ENCODE measurements at regions not wholly inside any gene's neighbourhood (a gene's known extent, or its start where the extent isn't known, plus 50 kb on each side); places are given as distances from the start of the nearest gene placed in this dataset.

DNA sequence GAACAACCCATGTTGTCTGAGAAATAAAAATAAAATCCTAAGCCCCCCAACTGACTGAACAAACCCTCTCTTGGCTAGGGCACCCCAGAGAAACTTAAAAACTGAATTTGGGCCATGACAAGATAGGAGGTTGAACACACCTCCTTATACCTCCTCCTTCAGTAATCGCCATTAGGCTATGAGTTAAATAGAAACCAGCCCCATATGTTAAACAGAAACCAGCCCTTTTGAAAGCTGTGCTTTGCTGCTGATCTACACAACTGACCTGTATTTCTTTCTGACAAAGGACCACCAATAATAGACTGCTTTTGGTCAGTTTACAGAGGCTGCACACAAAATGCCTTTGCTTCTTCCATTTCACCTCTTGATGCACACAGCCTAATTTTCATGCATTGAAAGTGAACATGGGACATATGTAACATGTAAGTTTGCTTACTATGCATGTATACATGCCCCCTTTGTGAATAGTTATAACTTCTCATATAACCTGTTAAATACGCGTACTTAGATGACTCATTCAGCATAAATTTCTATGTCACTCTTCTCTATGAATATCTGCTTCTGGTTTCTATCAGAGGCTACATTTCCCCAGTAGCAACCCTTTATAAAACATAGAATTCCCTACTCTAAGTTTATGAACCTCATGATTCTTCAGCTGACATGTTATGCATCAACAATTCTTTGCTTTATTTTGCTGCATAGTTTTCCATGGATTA, 462.9 kb downstream of the COL12A1 start:
- DNase-seq (ENCODE audit: low spot score): no peak
- no peaks in the 10 kb centered on the region for H3K9me3 Mint-ChIP-seq (ENCODE audit: unreplicated experiment)
- H3K27me3 Mint-ChIP-seq (ENCODE audit: unreplicated experiment): no peaks in the 10 kb centered on the region
- no peak overlapping the region for H3K4me3 Mint-ChIP-seq (ENCODE audit: unreplicated experiment)
- TF ChIP-seq, protein P1, sequence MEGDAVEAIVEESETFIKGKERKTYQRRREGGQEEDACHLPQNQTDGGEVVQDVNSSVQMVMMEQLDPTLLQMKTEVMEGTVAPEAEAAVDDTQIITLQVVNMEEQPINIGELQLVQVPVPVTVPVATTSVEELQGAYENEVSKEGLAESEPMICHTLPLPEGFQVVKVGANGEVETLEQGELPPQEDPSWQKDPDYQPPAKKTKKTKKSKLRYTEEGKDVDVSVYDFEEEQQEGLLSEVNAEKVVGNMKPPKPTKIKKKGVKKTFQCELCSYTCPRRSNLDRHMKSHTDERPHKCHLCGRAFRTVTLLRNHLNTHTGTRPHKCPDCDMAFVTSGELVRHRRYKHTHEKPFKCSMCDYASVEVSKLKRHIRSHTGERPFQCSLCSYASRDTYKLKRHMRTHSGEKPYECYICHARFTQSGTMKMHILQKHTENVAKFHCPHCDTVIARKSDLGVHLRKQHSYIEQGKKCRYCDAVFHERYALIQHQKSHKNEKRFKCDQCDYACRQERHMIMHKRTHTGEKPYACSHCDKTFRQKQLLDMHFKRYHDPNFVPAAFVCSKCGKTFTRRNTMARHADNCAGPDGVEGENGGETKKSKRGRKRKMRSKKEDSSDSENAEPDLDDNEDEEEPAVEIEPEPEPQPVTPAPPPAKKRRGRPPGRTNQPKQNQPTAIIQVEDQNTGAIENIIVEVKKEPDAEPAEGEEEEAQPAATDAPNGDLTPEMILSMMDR (IDR thresholded peaks at IDR 0.05; ENCODE audit: unreplicated experiment): no peak
- no peaks in the 10 kb centered on the region for H3K36me3 Mint-ChIP-seq (ENCODE audit: low read depth, unreplicated experiment)
- H3K4me1 Mint-ChIP-seq (ENCODE audit: unreplicated experiment): no peaks in the 10 kb centered on the region
- H3K27ac Mint-ChIP-seq (ENCODE audit: unreplicated experiment): no peak overlapping the region

DNA sequence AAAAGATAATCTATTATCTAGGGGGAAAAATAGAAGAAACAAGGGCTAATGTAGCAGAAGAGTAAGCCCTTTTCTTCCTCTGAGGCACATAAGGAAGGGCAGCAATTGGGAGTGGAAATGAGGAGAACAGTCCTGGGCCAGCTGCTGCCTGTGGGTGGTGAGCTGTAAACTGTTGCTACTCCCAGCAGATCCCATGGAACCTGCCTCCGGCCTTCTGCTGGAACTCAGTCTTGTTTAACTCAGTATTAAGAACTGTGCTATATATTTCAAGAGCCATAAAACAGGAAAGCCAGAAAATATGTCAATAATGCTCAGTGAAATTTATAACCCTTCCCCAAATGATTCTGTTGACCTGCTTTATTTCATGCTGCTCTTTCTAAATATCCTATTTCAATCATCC, 464.2 kb downstream of the COL12A1 start:
- DNase-seq (ENCODE audit: low spot score): no peak
- no peaks in the 10 kb centered on the region for H3K4me1 Mint-ChIP-seq (ENCODE audit: unreplicated experiment)
- no peaks in the 10 kb centered on the region for H3K36me3 Mint-ChIP-seq (ENCODE audit: low read depth, unreplicated experiment)
- H3K27ac Mint-ChIP-seq (ENCODE audit: unreplicated experiment): no peak overlapping the region
- TF ChIP-seq, protein P1 (IDR thresholded peaks at IDR 0.05; ENCODE audit: unreplicated experiment): no peak
- no peak overlapping the region for H3K4me3 Mint-ChIP-seq (ENCODE audit: unreplicated experiment)
- H3K27me3 Mint-ChIP-seq (ENCODE audit: unreplicated experiment): no peaks in the 10 kb centered on the region
- no peaks in the 10 kb centered on the region for H3K9me3 Mint-ChIP-seq (ENCODE audit: unreplicated experiment)

DNA sequence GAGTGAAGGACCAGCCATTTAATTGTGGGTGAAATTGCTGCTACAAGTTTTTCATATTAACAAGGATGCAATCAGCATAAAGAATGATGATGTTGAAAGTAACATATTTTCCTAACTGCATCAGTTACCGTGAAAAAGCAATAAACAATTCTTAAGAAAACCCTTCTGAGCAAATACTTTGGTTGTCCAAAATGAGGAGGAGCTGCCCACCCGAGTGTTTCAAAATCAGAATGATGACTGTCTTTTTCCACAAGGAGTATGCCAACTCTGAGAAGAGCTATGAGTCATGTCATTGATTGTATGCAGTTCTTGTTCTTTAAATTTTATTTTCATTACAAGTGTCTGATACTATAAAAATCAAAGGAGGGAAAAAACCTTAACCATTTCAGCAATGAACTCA, 470.5 kb downstream of the COL12A1 start:
- H3K36me3 Mint-ChIP-seq (ENCODE audit: low read depth, unreplicated experiment): no peaks in the 10 kb centered on the region
- TF ChIP-seq, protein P1 (IDR thresholded peaks at IDR 0.05; ENCODE audit: unreplicated experiment): no peak
- DNase-seq (ENCODE audit: low spot score): no peak
- no peaks in the 10 kb centered on the region for H3K4me1 Mint-ChIP-seq (ENCODE audit: unreplicated experiment)
- no peak overlapping the region for H3K4me3 Mint-ChIP-seq (ENCODE audit: unreplicated experiment)
- no peaks in the 10 kb centered on the region for H3K27me3 Mint-ChIP-seq (ENCODE audit: unreplicated experiment)
- no peaks in the 10 kb centered on the region for H3K9me3 Mint-ChIP-seq (ENCODE audit: unreplicated experiment)
- no peak overlapping the region for H3K27ac Mint-ChIP-seq (ENCODE audit: unreplicated experiment)

DNA sequence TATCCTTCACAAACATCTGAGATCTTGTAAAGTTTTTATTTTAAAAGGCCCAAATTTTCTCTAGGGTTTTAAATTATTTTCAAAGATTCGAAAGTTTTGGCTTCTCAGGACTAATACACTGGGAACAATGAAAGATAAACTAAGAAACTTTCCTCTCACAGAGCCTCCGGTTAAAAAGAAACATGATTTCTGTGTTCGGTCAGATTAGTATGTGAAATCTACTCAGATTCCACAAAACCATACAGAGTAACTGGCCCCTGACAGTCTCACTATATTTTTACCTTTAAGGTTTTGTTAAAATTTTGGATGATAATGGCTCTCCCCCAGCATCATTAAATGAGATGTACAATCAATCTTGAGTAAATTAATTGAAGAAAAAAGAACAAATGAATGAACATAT, 471.0 kb downstream of the COL12A1 start:
- H3K27me3 Mint-ChIP-seq (ENCODE audit: unreplicated experiment): no peaks in the 10 kb centered on the region
- no peaks in the 10 kb centered on the region for H3K36me3 Mint-ChIP-seq (ENCODE audit: low read depth, unreplicated experiment)
- H3K9me3 Mint-ChIP-seq (ENCODE audit: unreplicated experiment): no peaks in the 10 kb centered on the region
- no peak overlapping the region for H3K4me3 Mint-ChIP-seq (ENCODE audit: unreplicated experiment)
- DNase-seq (ENCODE audit: low spot score): no peak
- no peaks in the 10 kb centered on the region for H3K4me1 Mint-ChIP-seq (ENCODE audit: unreplicated experiment)
- H3K27ac Mint-ChIP-seq (ENCODE audit: unreplicated experiment): no peak overlapping the region
- TF ChIP-seq, protein P1 (IDR thresholded peaks at IDR 0.05; ENCODE audit: unreplicated experiment): no peak

DNA sequence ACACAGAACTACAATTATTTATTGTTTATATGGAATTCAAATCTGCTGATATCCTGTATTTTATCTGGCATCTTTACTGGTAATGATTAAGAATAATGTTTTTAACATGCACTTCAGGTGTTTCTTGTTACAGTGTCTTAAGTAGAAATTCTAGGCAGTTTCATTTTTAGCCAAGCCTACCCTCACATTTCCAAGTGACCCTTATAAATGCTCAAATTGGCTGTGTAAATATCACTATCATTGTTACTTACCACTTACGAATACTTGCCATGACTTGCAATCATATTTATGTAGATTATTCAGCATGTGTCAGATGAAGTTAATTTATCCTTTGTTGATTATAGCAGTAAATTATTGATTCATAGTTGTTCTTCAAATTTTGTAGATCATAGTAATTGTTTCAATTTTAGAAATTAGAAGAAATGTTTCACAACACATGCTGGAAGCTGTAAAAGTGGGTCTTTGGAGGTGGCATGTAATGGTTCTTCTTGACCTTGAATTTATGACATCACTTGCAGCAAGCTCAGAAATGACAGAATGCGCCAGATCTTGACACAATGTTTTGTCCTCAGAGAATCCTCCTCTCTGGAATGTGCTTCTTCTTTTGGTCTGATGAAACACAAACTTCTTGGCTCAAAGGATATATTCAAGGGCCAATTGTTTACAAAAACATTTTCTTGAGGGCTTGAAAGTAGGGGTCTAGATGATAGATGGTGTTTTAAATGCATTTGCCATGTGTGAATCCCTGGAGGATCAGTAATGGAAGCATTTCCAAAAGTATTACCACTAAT, 471.8 kb downstream of the COL12A1 start:
- no peak overlapping the region for H3K4me3 Mint-ChIP-seq (ENCODE audit: unreplicated experiment)
- DNase-seq (ENCODE audit: low spot score): no peak
- no peak overlapping the region for H3K27ac Mint-ChIP-seq (ENCODE audit: unreplicated experiment)
- no peaks in the 10 kb centered on the region for H3K36me3 Mint-ChIP-seq (ENCODE audit: low read depth, unreplicated experiment)
- TF ChIP-seq, protein P1 (IDR thresholded peaks at IDR 0.05; ENCODE audit: unreplicated experiment): no peak
- no peaks in the 10 kb centered on the region for H3K4me1 Mint-ChIP-seq (ENCODE audit: unreplicated experiment)
- no peaks in the 10 kb centered on the region for H3K9me3 Mint-ChIP-seq (ENCODE audit: unreplicated experiment)
- no peaks in the 10 kb centered on the region for H3K27me3 Mint-ChIP-seq (ENCODE audit: unreplicated experiment)

Measured in endothelial cell (in vitro differentiated cells).